Breast epithelium (tissue), 4 donors: ENCODE measurements at regions not wholly inside any gene's neighbourhood (a gene's known extent, or its start where the extent isn't known, plus 50 kb on each side); places are given as distances from the start of the nearest gene placed in this dataset.

Experiments used
- DNase-seq, 2 donors: peaks; one replicate each; pipeline ENCODE4 v3.0.0-alpha.2; 2019; ENCODE audit warnings: low spot score in 2 of 2
- H3K27ac ChIP-seq, 2 donors: fragments of 200-600 bp; sonication (generic) in 1 of 2; one replicate each; pipeline ENCODE4 v1.5.1; 2016 to 2019; ENCODE audit warnings: mild to moderate bottlenecking in 1 of 2
- H3K27me3 ChIP-seq, 2 donors: fragments of 200-600 bp; sonication (generic) in 1 of 2; one replicate each; pipeline versions ENCODE4 v1.5.1 to v1.6.0; 2017 to 2019; ENCODE audit warnings: control low read depth in 1 of 2, mild to moderate bottlenecking in 1 of 2
- H3K36me3 ChIP-seq: fragments of 200-600 bp; one replicate; pipeline ENCODE4 v1.5.1; 2019
- H3K4me1 ChIP-seq, 2 donors: fragments of 200-600 bp; sonication (generic); one replicate each; pipeline ENCODE4 v1.5.1; 2016 to 2019; ENCODE audit warnings: control low read depth in 1 of 2
- H3K4me3 ChIP-seq, 3 donors: fragments of 200-600 bp; sonication (generic); 1 replicate in 2 of 3; 2 replicates in 1 of 3; pipeline ENCODE4 v1.5.1; 2016 to 2019; ENCODE audit warnings: mild to moderate bottlenecking in 3 of 3, moderate library complexity in 2 of 3
- H3K9me3 ChIP-seq, 2 donors: fragments of 200-600 bp; sonication (generic) in 1 of 2; one replicate each; pipeline ENCODE4 v1.5.1; 2016 to 2019; ENCODE audit warnings: control low read depth in 1 of 2
- CTCF ChIP-seq, 3 donors: fragments of 450-650 bp; IDR thresholded peaks; one replicate each; pipeline ENCODE4 v1.5.1; 2016 to 2017; ENCODE audit warnings: antibody characterized with exemption in 3 of 3, mild to moderate bottlenecking in 3 of 3, moderate library complexity in 3 of 3
- POLR2A ChIP-seq: fragments of 450-650 bp; IDR thresholded peaks from one replicate; pipeline ENCODE4 v1.6.1; 2016; ENCODE audit warnings: antibody characterized with exemption, mild to moderate bottlenecking, moderate library complexity
- POLR2AphosphoS5 ChIP-seq, 3 donors: sonication (generic); formaldehyde crosslinking; IDR thresholded peaks; one replicate each; pipeline ENCODE4 v1.6.1; 2017; ENCODE audit warnings: antibody characterized with exemption in 3 of 3
- intact Hi-C: fragments of 100-400 bp; cut with DNase I; formaldehyde crosslinking; loops from one replicate; pipeline ENCODE4 v1.15.1; 2023; ENCODE audit warnings: low total_unique reads

- no peak overlapping the region for H3K4me3 ChIP-seq
- intact Hi-C loops: loop anchor here (5.0 kb wide), 1 partner anchor 1273 kb away; no protein-coding TSS in a partner anchor
- peaks cover 0 to 8% of the 10 kb centered on the region in 2 donors for H3K9me3 ChIP-seq
- H3K36me3 ChIP-seq: no peaks in the 10 kb centered on the region
- no peak for DNase-seq
- TF ChIP-seq POLR2A (no peak), CTCF (IDR thresholded peaks at IDR 0.05) (no peak), POLR2AphosphoS5 (IDR thresholded peaks at IDR 0.05) (no peak)
- H3K27me3 ChIP-seq: no peaks in the 10 kb centered on the region
- H3K4me1 ChIP-seq: no peaks in the 10 kb centered on the region
- H3K27ac ChIP-seq: no peak overlapping the region
Observed at GRCh38 chr4:20178902-20179576, 72.7 kb upstream of the SLIT2 start.

- no peak for TF ChIP-seq POLR2A
- TF ChIP-seq CTCF (IDR thresholded peaks at IDR 0.05): no peak
- TF ChIP-seq POLR2AphosphoS5 (IDR thresholded peaks at IDR 0.05): no peak
- no peak overlapping the region for H3K27ac ChIP-seq
- DNase-seq: no peak
- no peaks in the 10 kb centered on the region for H3K27me3 ChIP-seq
- peaks cover 0 to 8% of the 10 kb centered on the region in 2 donors for H3K9me3 ChIP-seq
- intact Hi-C loops: loop anchor here (5.0 kb wide), 1 partner anchor 1275 kb away; no protein-coding TSS in a partner anchor
- no peaks in the 10 kb centered on the region for H3K36me3 ChIP-seq
- H3K4me3 ChIP-seq: no peak overlapping the region
- H3K4me1 ChIP-seq: no peaks in the 10 kb centered on the region
Observed at GRCh38 chr4:20176881-20177280, 74.8 kb upstream of the SLIT2 start.

GRCh38 chr4:20172070-20172760 is 79.5 kb upstream of the SLIT2 start:
- Histone ChIP-seq H3K36me3 (no peaks in the 10 kb centered on the region), H3K4me1 (no peaks in the 10 kb centered on the region), H3K9me3 (peaks cover 0 to 8% of the 10 kb centered on the region in 2 donors), H3K27ac (no peak overlapping the region), H3K4me3 (no peak overlapping the region), H3K27me3 (no peaks in the 10 kb centered on the region)
- intact Hi-C loops: no loop called here
- DNase-seq: no peak
- TF ChIP-seq POLR2A (no peak), POLR2AphosphoS5 (IDR thresholded peaks at IDR 0.05) (no peak)

- intact Hi-C loops: no loop called here
- no peak for DNase-seq
- Histone ChIP-seq H3K4me1 (no peaks in the 10 kb centered on the region), H3K27me3 (no peaks in the 10 kb centered on the region), H3K4me3 (no peak overlapping the region), H3K27ac (no peak overlapping the region), H3K9me3 (no peaks in the 10 kb centered on the region), H3K36me3 (no peaks in the 10 kb centered on the region)
- no peak for TF ChIP-seq CTCF (IDR thresholded peaks at IDR 0.05)
- TF ChIP-seq POLR2AphosphoS5 (IDR thresholded peaks at IDR 0.05): no peak
- no peak for TF ChIP-seq POLR2A
Observed at GRCh38 chr4:20166544-20166943, 85.2 kb upstream of the SLIT2 start.

- TF ChIP-seq POLR2A: no peak
- DNase-seq: no peak
- intact Hi-C loops: no loop called here
- Histone ChIP-seq H3K4me1 (no peaks in the 10 kb centered on the region), H3K9me3 (no peaks in the 10 kb centered on the region), H3K4me3 (no peak overlapping the region), H3K27ac (no peak overlapping the region), H3K27me3 (no peaks in the 10 kb centered on the region), H3K36me3 (no peaks in the 10 kb centered on the region)
Observed at GRCh38 chr4:20159516-20159915, 92.2 kb upstream of the SLIT2 start.

- intact Hi-C loops: no loop called here
- TF ChIP-seq CTCF (IDR thresholded peaks at IDR 0.05): no peak
- no peak for TF ChIP-seq POLR2AphosphoS5 (IDR thresholded peaks at IDR 0.05)
- TF ChIP-seq POLR2A: no peak
- H3K4me1 ChIP-seq: no peaks in the 10 kb centered on the region
- no peak for DNase-seq
- H3K9me3 ChIP-seq: no peaks in the 10 kb centered on the region
- H3K27me3 ChIP-seq: no peaks in the 10 kb centered on the region
- H3K36me3 ChIP-seq: no peaks in the 10 kb centered on the region
- H3K4me3 ChIP-seq: no peak overlapping the region
- H3K27ac ChIP-seq: no peak overlapping the region
Observed at GRCh38 chr4:20158195-20158594, 93.5 kb upstream of the SLIT2 start.
